ENCODE measurements at regions not wholly inside any gene's neighbourhood (a gene's known extent, or its start where the extent isn't known, plus 50 kb on each side); places are given as distances from the start of the nearest gene placed in this dataset.

DNA sequence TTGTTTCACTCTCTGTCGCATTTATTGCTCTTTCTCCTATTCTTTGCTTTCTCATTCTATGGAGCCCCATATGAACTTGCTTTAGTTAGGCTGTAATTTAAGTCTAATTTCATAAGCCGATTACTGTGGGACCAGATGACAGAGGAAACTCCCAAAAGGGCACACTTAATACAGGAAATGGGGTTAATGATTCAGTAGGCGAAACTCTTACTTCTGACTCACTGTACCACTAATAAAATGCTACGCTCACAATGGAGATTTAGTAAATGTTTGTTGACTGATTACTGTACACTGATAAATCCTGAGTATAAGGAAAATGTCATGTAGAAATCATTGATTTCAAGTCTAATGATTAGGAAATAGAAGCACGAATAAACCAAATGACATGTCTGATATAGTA lies 276.4 kb downstream of the KLF5 start:
- TF ChIP-seq CTCF (conservative IDR thresholded peaks at IDR 0.05; ENCODE audit: low read depth, low read length) = no peak
- no peak for TF ChIP-seq POLR2A (IDR thresholded peaks at IDR 0.05; ENCODE audit: low read depth, low read length)
- TF ChIP-seq FOS (IDR thresholded peaks at IDR 0.05; ENCODE audit: low read depth, low read length) = no peak
- TF ChIP-seq MAFK (IDR thresholded peaks at IDR 0.05; ENCODE audit: low read depth, low read length) = no peak
